ENCODE measurements at regions not wholly inside any gene's neighbourhood (a gene's known extent, or its start where the extent isn't known, plus 50 kb on each side); places are given as distances from the start of the nearest gene placed in this dataset.

GRCh38 chr1:4449972-4450371 lies 204.4 kb upstream of the AJAP1 start:
- Histone ChIP-seq H3K36me3 (ENCODE audit: control insufficient read depth, insufficient read depth, low read length) (no peaks in the 10 kb centered on the region), H3K9ac (ENCODE audit: low read length) (no peak overlapping the region)

DNA sequence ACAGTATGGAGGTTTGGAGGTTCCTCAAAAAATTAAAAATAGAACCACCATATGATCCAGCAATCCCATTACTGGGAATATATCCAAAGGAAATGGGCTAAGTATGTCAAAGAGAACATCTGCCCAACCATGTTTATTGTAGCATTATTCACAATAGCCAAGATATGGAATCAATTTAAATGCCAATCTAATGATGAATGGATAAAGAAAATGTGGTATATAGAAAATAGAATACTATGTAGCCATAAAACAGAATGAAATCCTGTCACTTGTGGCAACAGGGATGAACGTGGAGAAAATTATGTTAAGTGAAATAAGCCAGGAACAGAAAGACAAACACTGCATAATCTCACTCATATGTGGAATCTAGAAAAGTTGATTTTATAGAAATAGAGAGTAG lies 201.7 kb upstream of the AJAP1 start:
- H3K4me1 ChIP-seq (ENCODE audit: control insufficient read depth, insufficient read depth, low read length), result peaks cover 16% of the 10 kb centered on the region
- H3K27me3 ChIP-seq (ENCODE audit: control insufficient read depth, insufficient read depth, low read length), result no peaks in the 10 kb centered on the region
- no peak overlapping the region for H3K27ac ChIP-seq (ENCODE audit: low read depth, low read length)
- no peak overlapping the region for H3K9ac ChIP-seq (ENCODE audit: low read length)
- peaks cover 10% of the 10 kb centered on the region; the same call in 1 of the 2 replicates for H3K9me3 ChIP-seq (ENCODE audit: control insufficient read depth, insufficient read depth, low read depth, low read length)
- no peaks in the 10 kb centered on the region for H3K36me3 ChIP-seq (ENCODE audit: control insufficient read depth, insufficient read depth, low read length)
- H3K4me3 ChIP-seq (ENCODE audit: low read depth, low read length), result no peak overlapping the region

More at GRCh38 chr1:4449972-4450371, 204.4 kb upstream of the AJAP1 start:
- Histone ChIP-seq H3K9me3 (ENCODE audit: control insufficient read depth, insufficient read depth, low read depth, low read length) (no peaks in the 10 kb centered on the region), H3K4me1 (ENCODE audit: control insufficient read depth, insufficient read depth, low read length) (peaks cover 23% of the 10 kb centered on the region), H3K27me3 (ENCODE audit: control insufficient read depth, insufficient read depth, low read length) (no peaks in the 10 kb centered on the region), H3K27ac (ENCODE audit: low read depth, low read length) (no peak overlapping the region), H3K4me3 (ENCODE audit: low read depth, low read length) (no peak overlapping the region)

DNA sequence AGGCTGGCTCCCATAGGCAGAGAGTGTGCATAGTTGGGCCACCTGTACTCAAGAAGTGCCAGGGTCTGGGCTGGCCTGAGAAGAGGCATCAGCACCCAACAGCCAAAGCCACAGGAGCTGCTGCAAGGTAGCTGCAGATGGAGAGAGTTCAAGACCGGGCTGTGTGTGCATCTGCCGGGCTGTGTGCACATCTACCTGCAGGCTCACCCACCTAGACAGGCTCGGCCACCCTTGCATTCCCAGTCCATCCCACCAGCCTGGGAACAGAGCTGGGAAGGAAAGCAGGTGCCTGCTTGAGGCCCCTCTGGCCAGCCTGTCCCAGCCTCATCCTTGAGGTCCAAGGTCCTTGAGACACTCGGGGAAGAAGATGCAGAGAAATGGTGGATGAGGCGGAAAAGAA lies 194.4 kb upstream of the AJAP1 start:
- H3K27ac ChIP-seq (ENCODE audit: low read depth, low read length), result no peak overlapping the region
- H3K27me3 ChIP-seq (ENCODE audit: control insufficient read depth, insufficient read depth, low read length), result no peaks in the 10 kb centered on the region
- H3K9ac ChIP-seq (ENCODE audit: low read length), result no peak overlapping the region
- peaks cover 14% of the 10 kb centered on the region for H3K9me3 ChIP-seq (ENCODE audit: control insufficient read depth, insufficient read depth, low read depth, low read length)
- H3K4me3 ChIP-seq (ENCODE audit: low read depth, low read length), result no peak overlapping the region
- H3K36me3 ChIP-seq (ENCODE audit: control insufficient read depth, insufficient read depth, low read length), result no peaks in the 10 kb centered on the region
- no peaks in the 10 kb centered on the region for H3K4me1 ChIP-seq (ENCODE audit: control insufficient read depth, insufficient read depth, low read length)

- H3K27me3 ChIP-seq (ENCODE audit: control insufficient read depth, insufficient read depth, low read length), result no peaks in the 10 kb centered on the region
- H3K36me3 ChIP-seq (ENCODE audit: control insufficient read depth, insufficient read depth, low read length), result no peaks in the 10 kb centered on the region
- H3K9ac ChIP-seq (ENCODE audit: low read length), result no peak overlapping the region
- peaks cover 13% of the 10 kb centered on the region for H3K9me3 ChIP-seq (ENCODE audit: control insufficient read depth, insufficient read depth, low read depth, low read length)
- H3K4me3 ChIP-seq (ENCODE audit: low read depth, low read length), result no peak overlapping the region
- H3K4me1 ChIP-seq (ENCODE audit: control insufficient read depth, insufficient read depth, low read length), result no peaks in the 10 kb centered on the region
- no peak overlapping the region for H3K27ac ChIP-seq (ENCODE audit: low read depth, low read length)
Measured at GRCh38 chr1:4460651-4461050, 193.8 kb upstream of the AJAP1 start.

GRCh38 chr1:4461726-4462290 lies 192.6 kb upstream of the AJAP1 start:
- H3K4me1 ChIP-seq (ENCODE audit: control insufficient read depth, insufficient read depth, low read length), result no peaks in the 10 kb centered on the region
- no peak overlapping the region for H3K9ac ChIP-seq (ENCODE audit: low read length)
- no peaks in the 10 kb centered on the region for H3K36me3 ChIP-seq (ENCODE audit: control insufficient read depth, insufficient read depth, low read length)
- H3K9me3 ChIP-seq (ENCODE audit: control insufficient read depth, insufficient read depth, low read depth, low read length), result peaks cover 4% of the 10 kb centered on the region
- no peak overlapping the region for H3K27ac ChIP-seq (ENCODE audit: low read depth, low read length)
- no peaks in the 10 kb centered on the region for H3K27me3 ChIP-seq (ENCODE audit: control insufficient read depth, insufficient read depth, low read length)
- no peak overlapping the region for H3K4me3 ChIP-seq (ENCODE audit: low read depth, low read length)

GRCh38 chr1:4462831-4463484 lies 191.5 kb upstream of the AJAP1 start:
- H3K36me3 ChIP-seq (ENCODE audit: control insufficient read depth, insufficient read depth, low read length), result no peaks in the 10 kb centered on the region
- H3K9me3 ChIP-seq (ENCODE audit: control insufficient read depth, insufficient read depth, low read depth, low read length), result peaks cover 4% of the 10 kb centered on the region
- H3K4me3 ChIP-seq (ENCODE audit: low read depth, low read length), result no peak overlapping the region

DNA sequence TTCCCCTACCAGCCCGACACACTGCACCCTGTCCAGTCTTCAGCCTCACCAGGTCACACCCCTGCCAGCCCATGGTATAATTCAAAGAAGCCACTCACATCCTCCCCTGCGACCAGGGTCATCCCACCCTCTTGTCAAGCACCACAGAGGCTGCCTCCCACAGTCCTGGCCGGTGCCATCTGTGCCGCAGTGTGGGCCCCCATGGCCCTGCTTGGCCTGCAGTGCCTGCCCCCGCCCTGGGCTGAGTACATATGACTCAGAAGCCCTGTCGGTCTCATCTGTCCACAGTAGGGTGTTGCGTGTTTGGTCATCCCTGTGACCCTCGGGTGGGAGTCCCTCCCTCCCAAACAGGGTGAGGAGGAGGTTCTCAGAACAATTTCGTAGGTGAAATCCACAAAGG lies 190.8 kb upstream of the AJAP1 start:
- H3K27ac ChIP-seq (ENCODE audit: low read depth, low read length), result no peak overlapping the region
- no peak overlapping the region for H3K4me3 ChIP-seq (ENCODE audit: low read depth, low read length)
- peaks cover 4% of the 10 kb centered on the region for H3K9me3 ChIP-seq (ENCODE audit: control insufficient read depth, insufficient read depth, low read depth, low read length)

More at GRCh38 chr1:4462831-4463484, 191.5 kb upstream of the AJAP1 start:
- Histone ChIP-seq H3K4me1 (ENCODE audit: control insufficient read depth, insufficient read depth, low read length) (no peaks in the 10 kb centered on the region), H3K27me3 (ENCODE audit: control insufficient read depth, insufficient read depth, low read length) (no peaks in the 10 kb centered on the region), H3K27ac (ENCODE audit: low read depth, low read length) (no peak overlapping the region), H3K9ac (ENCODE audit: low read length) (no peak overlapping the region)

GRCh38 chr1:4464478-4464877 lies 189.9 kb upstream of the AJAP1 start:
- Histone ChIP-seq H3K4me1 (ENCODE audit: control insufficient read depth, insufficient read depth, low read length) (no peaks in the 10 kb centered on the region), H3K27me3 (ENCODE audit: control insufficient read depth, insufficient read depth, low read length) (no peaks in the 10 kb centered on the region), H3K9ac (ENCODE audit: low read length) (no peak overlapping the region), H3K27ac (ENCODE audit: low read depth, low read length) (no peak overlapping the region), H3K4me3 (ENCODE audit: low read depth, low read length) (no peak overlapping the region), H3K9me3 (ENCODE audit: control insufficient read depth, insufficient read depth, low read depth, low read length) (no peaks in the 10 kb centered on the region), H3K36me3 (ENCODE audit: control insufficient read depth, insufficient read depth, low read length) (no peaks in the 10 kb centered on the region)

More for the DNA sequence above, 190.8 kb upstream of the AJAP1 start:
- no peak overlapping the region for H3K9ac ChIP-seq (ENCODE audit: low read length)
- H3K27me3 ChIP-seq (ENCODE audit: control insufficient read depth, insufficient read depth, low read length), result no peaks in the 10 kb centered on the region
- H3K36me3 ChIP-seq (ENCODE audit: control insufficient read depth, insufficient read depth, low read length), result no peaks in the 10 kb centered on the region
- no peaks in the 10 kb centered on the region for H3K4me1 ChIP-seq (ENCODE audit: control insufficient read depth, insufficient read depth, low read length)

GRCh38 chr1:4467241-4467640 lies 187.2 kb upstream of the AJAP1 start:
- no peaks in the 10 kb centered on the region for H3K4me1 ChIP-seq (ENCODE audit: control insufficient read depth, insufficient read depth, low read length)
- H3K27ac ChIP-seq (ENCODE audit: low read depth, low read length), result no peak overlapping the region
- H3K9me3 ChIP-seq (ENCODE audit: control insufficient read depth, insufficient read depth, low read depth, low read length), result no peaks in the 10 kb centered on the region
- H3K9ac ChIP-seq (ENCODE audit: low read length), result no peak overlapping the region
- no peak overlapping the region for H3K4me3 ChIP-seq (ENCODE audit: low read depth, low read length)
- no peaks in the 10 kb centered on the region for H3K36me3 ChIP-seq (ENCODE audit: control insufficient read depth, insufficient read depth, low read length)
- H3K27me3 ChIP-seq (ENCODE audit: control insufficient read depth, insufficient read depth, low read length), result no peaks in the 10 kb centered on the region

DNA sequence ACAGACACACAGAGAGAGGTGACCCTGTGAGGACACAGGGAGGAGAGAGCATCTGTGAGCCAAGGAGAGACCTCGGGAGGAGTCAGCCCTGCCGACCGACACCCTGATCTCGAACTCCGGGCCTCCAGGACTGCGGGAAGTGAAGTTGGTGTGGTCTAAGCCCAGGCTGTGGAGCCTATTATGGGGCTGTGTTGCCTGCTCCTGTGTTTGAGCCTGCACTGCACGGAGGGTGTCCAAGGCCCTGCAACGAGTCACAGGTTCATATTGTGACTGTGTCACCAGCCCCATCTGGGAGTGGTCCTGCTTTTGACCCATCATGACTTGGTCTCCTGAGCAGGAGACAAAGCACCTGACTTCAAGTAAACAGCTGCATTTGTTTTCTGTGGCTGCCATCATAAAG lies 186.0 kb upstream of the AJAP1 start:
- Histone ChIP-seq H3K9ac (ENCODE audit: low read length) (no peak overlapping the region), H3K9me3 (ENCODE audit: control insufficient read depth, insufficient read depth, low read depth, low read length) (no peaks in the 10 kb centered on the region), H3K4me1 (ENCODE audit: control insufficient read depth, insufficient read depth, low read length) (no peaks in the 10 kb centered on the region), H3K27ac (ENCODE audit: low read depth, low read length) (no peak overlapping the region), H3K27me3 (ENCODE audit: control insufficient read depth, insufficient read depth, low read length) (no peaks in the 10 kb centered on the region), H3K4me3 (ENCODE audit: low read depth, low read length) (no peak overlapping the region), H3K36me3 (ENCODE audit: control insufficient read depth, insufficient read depth, low read length) (no peaks in the 10 kb centered on the region)

DNA sequence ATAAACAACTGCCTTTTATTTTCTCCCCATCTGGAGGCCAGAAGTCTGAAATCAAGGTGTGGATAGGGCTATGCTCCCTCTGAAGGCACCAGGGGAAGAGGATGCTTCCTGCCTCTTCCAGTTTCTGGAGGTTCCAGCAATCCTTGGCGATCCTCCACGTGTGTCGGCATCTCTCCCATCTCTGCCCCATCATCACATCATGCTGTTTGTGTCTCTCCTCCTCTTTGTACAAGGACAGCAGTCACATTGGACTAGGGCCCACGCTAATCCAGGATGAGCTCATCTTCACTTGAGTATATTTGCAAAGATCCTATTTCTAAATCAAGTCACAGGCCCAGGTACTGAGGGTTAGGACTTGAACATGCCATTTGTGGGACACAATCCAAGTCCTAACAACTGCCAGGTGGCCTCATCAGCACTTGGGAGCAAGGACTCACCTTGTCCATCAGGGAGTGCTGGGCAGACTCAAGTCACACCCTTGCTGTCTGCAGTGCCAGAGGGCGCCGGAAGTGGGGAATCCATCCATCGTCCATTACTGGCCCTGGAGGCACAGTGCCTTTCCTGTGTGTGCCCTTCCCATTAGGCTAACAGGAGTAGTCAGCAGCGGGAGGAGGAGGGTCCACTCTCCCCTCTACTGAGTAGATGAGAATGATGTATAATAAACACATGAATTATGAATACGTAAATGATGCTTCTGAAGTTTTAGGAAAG lies 185.4 kb upstream of the AJAP1 start:
- Histone ChIP-seq H3K9ac (ENCODE audit: low read length) (no peak overlapping the region), H3K4me3 (ENCODE audit: low read depth, low read length) (no peak overlapping the region), H3K9me3 (ENCODE audit: control insufficient read depth, insufficient read depth, low read depth, low read length) (peaks cover 5% of the 10 kb centered on the region), H3K4me1 (ENCODE audit: control insufficient read depth, insufficient read depth, low read length) (no peaks in the 10 kb centered on the region), H3K27ac (ENCODE audit: low read depth, low read length) (no peak overlapping the region), H3K36me3 (ENCODE audit: control insufficient read depth, insufficient read depth, low read length) (no peaks in the 10 kb centered on the region), H3K27me3 (ENCODE audit: control insufficient read depth, insufficient read depth, low read length) (no peaks in the 10 kb centered on the region)

Data from HUES6 (cell line).